SK-N-SH (cell line): ENCODE measurements at regions not wholly inside any gene's neighbourhood (a gene's known extent, or its start where the extent isn't known, plus 50 kb on each side); places are given as distances from the start of the nearest gene placed in this dataset.

ENCODE experiments used
- CTCF ChIA-PET: fragments of 300-600, 350-600 bp; formaldehyde crosslinking; extraction: SDS; loops from one replicate; lab custom pipeline; 2021; lab: Yijun Ruan, JAX
- POLR2A ChIA-PET: fragments of 350-600 bp; sonication (Branson Sonifier 250); formaldehyde crosslinking; extraction: SDS; loops from one replicate; lab custom pipeline; 2020; ENCODE audit warnings: antibody characterized with exemption, inconsistent platforms; lab: Yijun Ruan, JAX
- DNase-seq: peaks from one replicate; pipeline ENCODE4 v3.0.0; 2012
- H2AFZ ChIP-seq: fragments of 200-600 bp; sonication (generic); 2 replicates; pipeline ENCODE4 v1.8.1; 2016; ENCODE audit warnings: antibody characterized with exemption, mild to moderate bottlenecking, low read depth
- H3F3A ChIP-seq: fragments of 200-600 bp; sonication (generic); replicated peaks from 2 replicates; pipeline ENCODE3; 2016; ENCODE audit warnings: antibody characterized with exemption, mild to moderate bottlenecking; ENCODE audit not compliant: insufficient read depth
- H3K27ac ChIP-seq, 2 experiments: fragments of 200-500 bp in 1 of 2; fragments of 200-600 bp in 1 of 2; sonication (Bioruptor generic) in 1 of 2; sonication (generic), shearing (Covaris generic) in 1 of 2; 2 replicates each; pipeline versions ENCODE4 v1.5.1 to v1.6.1; 2014 to 2016; ENCODE audit warnings: low read depth in 2 of 2, inconsistent platforms in 1 of 2, low read length in 1 of 2, mild to moderate bottlenecking in 1 of 2, mixed read lengths in 1 of 2
- H3K27me3 ChIP-seq: fragments of 200-600 bp; sonication (generic), shearing (Covaris generic); 2 replicates; pipeline ENCODE4 v1.6.1; 2016; ENCODE audit warnings: mixed run types; ENCODE audit not compliant: insufficient read depth
- H3K36me3 ChIP-seq, 2 experiments: fragments of 200-500 bp in 1 of 2; fragments of 200-600 bp in 1 of 2; sonication (Bioruptor generic) in 1 of 2; sonication (generic) in 1 of 2; replicated peaks in 1 of 2; 2 replicates each; pipeline versions ENCODE3 to v1.5.1; 2014 to 2016; ENCODE audit warnings: low read length in 1 of 2, mild to moderate bottlenecking in 1 of 2; ENCODE audit not compliant: insufficient read depth in 2 of 2, control insufficient read depth in 1 of 2
- H3K4me1 ChIP-seq, 2 experiments: fragments of 200-500 bp in 1 of 2; fragments of 200-600 bp in 1 of 2; sonication (Bioruptor generic) in 1 of 2; sonication (generic), shearing (Covaris generic) in 1 of 2; 2 replicates each; pipeline versions ENCODE4 v1.5.1 to v1.6.1; 2014 to 2016; ENCODE audit warnings: low read depth in 1 of 2, low read length in 1 of 2, mixed run types in 1 of 2; ENCODE audit not compliant: insufficient read depth in 2 of 2, control insufficient read depth in 1 of 2
- H3K4me2 ChIP-seq: fragments of 200-600 bp; sonication (generic), shearing (Covaris generic); 2 replicates; pipeline ENCODE4 v1.6.1; 2017; ENCODE audit warnings: mixed run types
- H3K4me3 ChIP-seq, 2 experiments: fragments of 200-500 bp in 1 of 2; fragments of 200-600 bp in 1 of 2; sonication (Bioruptor generic) in 1 of 2; sonication (generic), shearing (Covaris generic) in 1 of 2; 2 replicates each; pipeline versions ENCODE4 v1.5.1 to v1.8.1; 2014 to 2016; ENCODE audit warnings: low read depth in 2 of 2, inconsistent platforms in 1 of 2, low read length in 1 of 2, mild to moderate bottlenecking in 1 of 2, mixed read lengths in 1 of 2, moderate library complexity in 1 of 2
- H3K79me2 ChIP-seq: fragments of 200-600 bp; sonication (generic); 2 replicates; pipeline ENCODE4 v1.8.1; 2017; ENCODE audit warnings: mild to moderate bottlenecking; ENCODE audit not compliant: insufficient read depth
- H3K9ac ChIP-seq: fragments of 200-600 bp; sonication (generic); 2 replicates; pipeline ENCODE4 v1.6.1; 2017; ENCODE audit warnings: mixed run types
- H3K9me2 ChIP-seq: fragments of 200-600 bp; sonication (generic); 2 replicates; pipeline ENCODE4 v1.6.1; 2017; ENCODE audit warnings: mixed run types
- H3K9me3 ChIP-seq: fragments of 200-600 bp; sonication (generic); 2 replicates; pipeline ENCODE4 v1.6.1; 2017; ENCODE audit warnings: mixed run types, mild to moderate bottlenecking, moderate library complexity
- H4K20me1 ChIP-seq: fragments of 200-600 bp; sonication (generic); 2 replicates; pipeline ENCODE4 v1.6.1; 2017; ENCODE audit warnings: mild to moderate bottlenecking, mixed run types; ENCODE audit not compliant: insufficient read depth
- EP300 ChIP-seq, 2 experiments: IDR thresholded peaks; 2 replicates each; pipeline versions ENCODE4 v1.4.0 to v1.6.1; 2012; ENCODE audit warnings: borderline replicate concordance in 1 of 2, low read depth in 1 of 2, low read length in 1 of 2
- EZH2phosphoT487 ChIP-seq: fragments of 200-600 bp; sonication (generic); IDR thresholded peaks from 2 replicates; pipeline ENCODE4 v1.6.1; 2017; ENCODE audit warnings: low read depth, mixed run types, mild to moderate bottlenecking, antibody characterized with exemption, moderate library complexity, borderline replicate concordance
- FOSL2 ChIP-seq: IDR thresholded peaks from 2 replicates; pipeline ENCODE4 v1.4.0; 2012; ENCODE audit warnings: low read depth, mild to moderate bottlenecking, moderate library complexity, borderline replicate concordance
- GABPA ChIP-seq: IDR thresholded peaks from 2 replicates; pipeline ENCODE4 v1.4.0; 2012; ENCODE audit warnings: low read depth, mild to moderate bottlenecking
- MEF2A ChIP-seq: IDR thresholded peaks from 2 replicates; pipeline ENCODE4 v1.4.0; 2012; ENCODE audit warnings: low read depth, borderline replicate concordance
- NFIC ChIP-seq: IDR thresholded peaks from 2 replicates; pipeline ENCODE4 v1.4.0; 2012; ENCODE audit warnings: borderline replicate concordance
- RAD21 ChIP-seq: IDR thresholded peaks from 2 replicates; pipeline ENCODE4 v1.6.1; 2012; ENCODE audit warnings: mild to moderate bottlenecking, low read length
- RCOR1 ChIP-seq: fragments of 150-350 bp; IDR thresholded peaks from 2 replicates; pipeline ENCODE4 v1.6.1; 2017; ENCODE audit warnings: antibody characterized with exemption, low read length
- RFX5 ChIP-seq: IDR thresholded peaks from 2 replicates; pipeline ENCODE4 v1.6.1; 2012; ENCODE audit warnings: mild to moderate bottlenecking, improper control_type of control experiment, low read length
- RXRA ChIP-seq: IDR thresholded peaks from 2 replicates; pipeline ENCODE4 v1.4.0; 2012; ENCODE audit warnings: low read depth, mild to moderate bottlenecking, borderline replicate concordance
- SMC3 ChIP-seq: IDR thresholded peaks from 2 replicates; pipeline ENCODE4 v1.6.1; 2012; ENCODE audit warnings: low read depth, low read length, improper control_type of control experiment
- TAF1 ChIP-seq: IDR thresholded peaks from 2 replicates; pipeline ENCODE4 v1.6.1; 2012; ENCODE audit warnings: low read depth, mild to moderate bottlenecking, low read length, moderate library complexity, borderline replicate concordance
- WGBS: methylation state at CpG from one replicate; pipeline ENCODE4 v1.1.6; 2017; ENCODE audit warnings: low lambda C conversion rate; 5-methylcytosine and 5-hydroxymethylcytosine counted together
- TF ChIP-seq, protein P1 (sequence below): fragments of 150-350 bp; IDR thresholded peaks from 2 replicates; pipeline ENCODE4 v1.6.1; 2016; ENCODE audit warnings: mild to moderate bottlenecking, low read depth, low read length
- TF ChIP-seq, protein P2 (sequence below): fragments of 150-350 bp; IDR thresholded peaks from 2 replicates; pipeline ENCODE4 v1.6.1; 2017; ENCODE audit warnings: antibody characterized with exemption, low read length, low read depth, borderline replicate concordance
- TF ChIP-seq, protein P3 (sequence below): IDR thresholded peaks from 2 replicates; pipeline ENCODE4 v1.6.1; 2012; ENCODE audit warnings: mild to moderate bottlenecking, low read depth, low read length, moderate library complexity
- TF ChIP-seq, protein P4 (sequence below): IDR thresholded peaks from 2 replicates; pipeline ENCODE4 v1.4.0; 2012; ENCODE audit warnings: low read depth, borderline replicate concordance
- TF ChIP-seq, protein P5 (sequence below): IDR thresholded peaks from 2 replicates; pipeline ENCODE4 v1.4.0; 2012; ENCODE audit warnings: low read depth, borderline replicate concordance

DNA sequence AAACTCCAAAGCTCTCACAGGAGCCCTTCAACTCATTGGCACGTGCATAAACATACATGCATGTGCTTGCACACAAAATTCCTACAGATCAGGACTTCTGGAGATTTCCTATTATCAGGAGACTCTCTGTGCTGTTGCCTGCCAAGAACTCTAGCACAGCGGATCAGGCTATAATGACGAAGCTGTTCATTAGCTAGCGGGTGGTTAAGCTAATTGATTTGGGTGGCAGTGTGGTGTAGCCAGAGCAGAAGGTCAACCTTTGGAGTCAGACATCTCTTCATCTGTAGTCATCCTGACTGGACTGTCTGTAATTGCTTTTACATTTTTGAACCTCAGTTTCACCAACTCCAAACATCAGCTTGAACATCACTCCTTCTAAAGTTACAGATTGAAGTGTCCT, 69.0 kb downstream of the KIF2B start:
- no peak overlapping the region for H3K4me3 ChIP-seq
- H3K79me2 ChIP-seq, result no peaks in the 10 kb centered on the region
- no peaks in the 10 kb centered on the region for H3K4me1 ChIP-seq
- H3K36me3 ChIP-seq, result no peaks in the 10 kb centered on the region
- no peaks in the 10 kb centered on the region for H3K9me2 ChIP-seq
- H4K20me1 ChIP-seq, result no peaks in the 10 kb centered on the region
- TF ChIP-seq FOSL2, result no peak
- TF ChIP-seq, protein P1, sequence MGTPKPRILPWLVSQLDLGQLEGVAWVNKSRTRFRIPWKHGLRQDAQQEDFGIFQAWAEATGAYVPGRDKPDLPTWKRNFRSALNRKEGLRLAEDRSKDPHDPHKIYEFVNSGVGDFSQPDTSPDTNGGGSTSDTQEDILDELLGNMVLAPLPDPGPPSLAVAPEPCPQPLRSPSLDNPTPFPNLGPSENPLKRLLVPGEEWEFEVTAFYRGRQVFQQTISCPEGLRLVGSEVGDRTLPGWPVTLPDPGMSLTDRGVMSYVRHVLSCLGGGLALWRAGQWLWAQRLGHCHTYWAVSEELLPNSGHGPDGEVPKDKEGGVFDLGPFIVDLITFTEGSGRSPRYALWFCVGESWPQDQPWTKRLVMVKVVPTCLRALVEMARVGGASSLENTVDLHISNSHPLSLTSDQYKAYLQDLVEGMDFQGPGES, result no peak
- TF ChIP-seq, protein P2, sequence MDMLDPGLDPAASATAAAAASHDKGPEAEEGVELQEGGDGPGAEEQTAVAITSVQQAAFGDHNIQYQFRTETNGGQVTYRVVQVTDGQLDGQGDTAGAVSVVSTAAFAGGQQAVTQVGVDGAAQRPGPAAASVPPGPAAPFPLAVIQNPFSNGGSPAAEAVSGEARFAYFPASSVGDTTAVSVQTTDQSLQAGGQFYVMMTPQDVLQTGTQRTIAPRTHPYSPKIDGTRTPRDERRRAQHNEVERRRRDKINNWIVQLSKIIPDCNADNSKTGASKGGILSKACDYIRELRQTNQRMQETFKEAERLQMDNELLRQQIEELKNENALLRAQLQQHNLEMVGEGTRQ, result no peak
- no peak for TF ChIP-seq RCOR1
- no peak for TF ChIP-seq MEF2A
- no peak overlapping the region for H3K4me2 ChIP-seq
- no peak overlapping the region for H3K9ac ChIP-seq
- DNase-seq, result no peak
- H3K27ac ChIP-seq, result no peak overlapping the region
- POLR2A ChIA-PET, result no interaction called here
- no peaks in the 10 kb centered on the region for H3K27me3 ChIP-seq
- peaks cover 14% of the 10 kb centered on the region; the same call in 1 of the 2 replicates for H3K9me3 ChIP-seq
- no peak overlapping the region for H2AFZ ChIP-seq
- WGBS, result 21% methylated on average over 3 of the region's 4 CpGs
- H3F3A ChIP-seq, result no peaks in the 10 kb centered on the region
- CTCF ChIA-PET, result interaction anchor here (1.5 kb wide), 1 partner anchor 11 kb away, joined by 3 read pairs; no protein-coding TSS in a partner anchor

DNA sequence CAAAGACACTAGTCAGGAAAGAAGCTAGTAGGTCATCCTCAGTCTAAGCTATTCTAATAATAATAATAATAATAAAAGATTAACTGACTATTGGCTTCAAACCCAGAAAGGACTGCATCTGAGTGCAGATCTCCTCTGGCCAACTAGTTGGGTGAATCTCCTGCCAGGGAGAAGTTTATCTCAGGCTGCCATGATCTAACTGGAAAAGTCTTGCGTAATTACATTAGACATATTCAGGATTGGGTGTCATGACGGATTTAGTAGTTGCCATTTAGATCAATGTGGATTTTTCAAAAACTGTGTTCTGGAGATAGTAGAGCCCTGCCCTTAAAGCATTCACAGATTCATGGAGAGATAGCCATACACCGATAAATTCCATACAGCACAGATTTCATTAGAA, 69.5 kb downstream of the KIF2B start:
- Histone ChIP-seq H3K4me3 (no peak overlapping the region), H3K27me3 (no peaks in the 10 kb centered on the region), H4K20me1 (no peaks in the 10 kb centered on the region), H3K4me1 (no peaks in the 10 kb centered on the region), H3K9ac (no peak overlapping the region), H2AFZ (no peak overlapping the region), H3K4me2 (no peak overlapping the region), H3K79me2 (no peaks in the 10 kb centered on the region), H3F3A (no peaks in the 10 kb centered on the region), H3K9me3 (peaks cover 11% of the 10 kb centered on the region; the same call in 1 of the 2 replicates), H3K9me2 (no peaks in the 10 kb centered on the region), H3K27ac (no peak overlapping the region), H3K36me3 (no peaks in the 10 kb centered on the region)
- WGBS, result 46% methylated on average over 3 of the region's 3 CpGs
- DNase-seq, result no peak
- CTCF ChIA-PET, result interaction anchor here (1.5 kb wide), 1 partner anchor 12 kb away, joined by 3 read pairs; no protein-coding TSS in a partner anchor
- POLR2A ChIA-PET, result no interaction called here
- TF ChIP-seq, protein P3, sequence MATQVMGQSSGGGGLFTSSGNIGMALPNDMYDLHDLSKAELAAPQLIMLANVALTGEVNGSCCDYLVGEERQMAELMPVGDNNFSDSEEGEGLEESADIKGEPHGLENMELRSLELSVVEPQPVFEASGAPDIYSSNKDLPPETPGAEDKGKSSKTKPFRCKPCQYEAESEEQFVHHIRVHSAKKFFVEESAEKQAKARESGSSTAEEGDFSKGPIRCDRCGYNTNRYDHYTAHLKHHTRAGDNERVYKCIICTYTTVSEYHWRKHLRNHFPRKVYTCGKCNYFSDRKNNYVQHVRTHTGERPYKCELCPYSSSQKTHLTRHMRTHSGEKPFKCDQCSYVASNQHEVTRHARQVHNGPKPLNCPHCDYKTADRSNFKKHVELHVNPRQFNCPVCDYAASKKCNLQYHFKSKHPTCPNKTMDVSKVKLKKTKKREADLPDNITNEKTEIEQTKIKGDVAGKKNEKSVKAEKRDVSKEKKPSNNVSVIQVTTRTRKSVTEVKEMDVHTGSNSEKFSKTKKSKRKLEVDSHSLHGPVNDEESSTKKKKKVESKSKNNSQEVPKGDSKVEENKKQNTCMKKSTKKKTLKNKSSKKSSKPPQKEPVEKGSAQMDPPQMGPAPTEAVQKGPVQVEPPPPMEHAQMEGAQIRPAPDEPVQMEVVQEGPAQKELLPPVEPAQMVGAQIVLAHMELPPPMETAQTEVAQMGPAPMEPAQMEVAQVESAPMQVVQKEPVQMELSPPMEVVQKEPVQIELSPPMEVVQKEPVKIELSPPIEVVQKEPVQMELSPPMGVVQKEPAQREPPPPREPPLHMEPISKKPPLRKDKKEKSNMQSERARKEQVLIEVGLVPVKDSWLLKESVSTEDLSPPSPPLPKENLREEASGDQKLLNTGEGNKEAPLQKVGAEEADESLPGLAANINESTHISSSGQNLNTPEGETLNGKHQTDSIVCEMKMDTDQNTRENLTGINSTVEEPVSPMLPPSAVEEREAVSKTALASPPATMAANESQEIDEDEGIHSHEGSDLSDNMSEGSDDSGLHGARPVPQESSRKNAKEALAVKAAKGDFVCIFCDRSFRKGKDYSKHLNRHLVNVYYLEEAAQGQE, result no peak
- TF ChIP-seq SMC3 (no peak), GABPA (no peak), NFIC (no peak), EZH2phosphoT487 (no peak), TAF1 (no peak), EP300 (IDR thresholded peaks at IDR 0.05; ENCODE audit: borderline replicate concordance in 1 of 2, low read depth in 1 of 2, low read length in 1 of 2) (no peak), RAD21 (no peak), RFX5 (no peak), RXRA (no peak)
- TF ChIP-seq, protein P4, sequence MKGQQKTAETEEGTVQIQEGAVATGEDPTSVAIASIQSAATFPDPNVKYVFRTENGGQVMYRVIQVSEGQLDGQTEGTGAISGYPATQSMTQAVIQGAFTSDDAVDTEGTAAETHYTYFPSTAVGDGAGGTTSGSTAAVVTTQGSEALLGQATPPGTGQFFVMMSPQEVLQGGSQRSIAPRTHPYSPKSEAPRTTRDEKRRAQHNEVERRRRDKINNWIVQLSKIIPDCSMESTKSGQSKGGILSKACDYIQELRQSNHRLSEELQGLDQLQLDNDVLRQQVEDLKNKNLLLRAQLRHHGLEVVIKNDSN, result no peak
- TF ChIP-seq, protein P2, result no peak
- TF ChIP-seq, protein P5, sequence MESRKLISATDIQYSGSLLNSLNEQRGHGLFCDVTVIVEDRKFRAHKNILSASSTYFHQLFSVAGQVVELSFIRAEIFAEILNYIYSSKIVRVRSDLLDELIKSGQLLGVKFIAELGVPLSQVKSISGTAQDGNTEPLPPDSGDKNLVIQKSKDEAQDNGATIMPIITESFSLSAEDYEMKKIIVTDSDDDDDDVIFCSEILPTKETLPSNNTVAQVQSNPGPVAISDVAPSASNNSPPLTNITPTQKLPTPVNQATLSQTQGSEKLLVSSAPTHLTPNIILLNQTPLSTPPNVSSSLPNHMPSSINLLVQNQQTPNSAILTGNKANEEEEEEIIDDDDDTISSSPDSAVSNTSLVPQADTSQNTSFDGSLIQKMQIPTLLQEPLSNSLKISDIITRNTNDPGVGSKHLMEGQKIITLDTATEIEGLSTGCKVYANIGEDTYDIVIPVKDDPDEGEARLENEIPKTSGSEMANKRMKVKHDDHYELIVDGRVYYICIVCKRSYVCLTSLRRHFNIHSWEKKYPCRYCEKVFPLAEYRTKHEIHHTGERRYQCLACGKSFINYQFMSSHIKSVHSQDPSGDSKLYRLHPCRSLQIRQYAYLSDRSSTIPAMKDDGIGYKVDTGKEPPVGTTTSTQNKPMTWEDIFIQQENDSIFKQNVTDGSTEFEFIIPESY, result no peak
